Neural cell (in vitro differentiated cells): ENCODE measurements at regions not wholly inside any gene's neighbourhood (a gene's known extent, or its start where the extent isn't known, plus 50 kb on each side); places are given as distances from the start of the nearest gene placed in this dataset.
"Not testable (repeated sequence)": the region's sequence is repeated elsewhere in the genome, so short reads cannot be mapped to it uniquely, and the experiment has no call there.

Experiments used
- H2AFZ ChIP-seq: fragments of 200-600, 300-800 bp; sonication (generic), shearing (Covaris generic); 2 replicates; pipeline ENCODE4 v1.6.0; 2014; ENCODE audit warnings: low read depth, mild to moderate bottlenecking, antibody characterized with exemption, low read length, moderate library complexity
- H3F3A ChIP-seq: fragments of 200-600 bp; shearing (Covaris generic); 2 replicates; pipeline ENCODE4 v1.6.1; 2016; ENCODE audit warnings: mild to moderate bottlenecking, moderate library complexity, mixed read lengths, antibody characterized with exemption, low read length; ENCODE audit not compliant: insufficient read depth, poor library complexity, severe bottlenecking
- H3K27ac ChIP-seq: fragments of 200-600, 300-800 bp; sonication (generic), shearing (Covaris generic); 2 replicates; pipeline ENCODE4 v1.5.1; 2014; ENCODE audit warnings: mild to moderate bottlenecking, low read length, moderate library complexity
- H3K27me3 ChIP-seq: fragments of 300-800, 200-600 bp; sonication (generic), shearing (Covaris generic); 2 replicates; pipeline ENCODE4 v1.6.0; 2014; ENCODE audit warnings: mild to moderate bottlenecking, low read depth, low read length, moderate library complexity; ENCODE audit not compliant: insufficient read depth
- H3K36me3 ChIP-seq: fragments of 300-800, 200-600 bp; sonication (generic), shearing (Covaris generic); 2 replicates; pipeline ENCODE4 v1.5.1; 2014; ENCODE audit warnings: mild to moderate bottlenecking, antibody characterized with exemption, low read length, moderate library complexity; ENCODE audit not compliant: insufficient read depth
- H3K4me2 ChIP-seq: fragments of 300-800, 200-600 bp; sonication (generic), shearing (Covaris generic); 2 replicates; pipeline ENCODE4 v1.6.0; 2014; ENCODE audit warnings: mild to moderate bottlenecking, low read length
- H3K4me3 ChIP-seq: fragments of 300-800, 200-600 bp; sonication (generic), shearing (Covaris generic); 2 replicates; pipeline ENCODE4 v1.5.1; 2014; ENCODE audit warnings: mild to moderate bottlenecking, low read length, moderate library complexity
- H3K79me2 ChIP-seq: fragments of 200-600 bp; shearing (Covaris generic); replicated peaks from 2 replicates; pipeline ENCODE4 v1.6.0; 2014; ENCODE audit warnings: mild to moderate bottlenecking, low read length, moderate library complexity; ENCODE audit not compliant: insufficient read depth
- H3K9ac ChIP-seq: fragments of 300-800, 200-600 bp; sonication (generic), shearing (Covaris generic); 2 replicates; pipeline ENCODE4 v1.6.1; 2016; ENCODE audit warnings: mild to moderate bottlenecking, low read length, mixed read lengths
- H3K9me2 ChIP-seq: fragments of 200-600 bp; shearing (Covaris generic); 2 replicates; pipeline ENCODE4 v1.6.1; 2016; ENCODE audit warnings: mild to moderate bottlenecking, low read length, mixed read lengths; ENCODE audit not compliant: insufficient read depth
- H3K9me3 ChIP-seq: fragments of 200-600, 300-800 bp; sonication (generic), shearing (Covaris generic); 2 replicates; pipeline ENCODE4 v1.6.1; 2016; ENCODE audit warnings: mild to moderate bottlenecking, mixed run types, low read length, moderate library complexity, mixed read lengths
- H4K20me1 ChIP-seq: fragments of 200-600 bp; shearing (Covaris generic); 2 replicates; pipeline ENCODE4 v1.6.1; 2016; ENCODE audit warnings: mild to moderate bottlenecking, mixed run types; ENCODE audit not compliant: insufficient read depth
- CTCF ChIP-seq: fragments of 450-650 bp; IDR thresholded peaks from 2 replicates; pipeline ENCODE4 v1.5.1; 2014; ENCODE audit warnings: antibody characterized with exemption, mild to moderate bottlenecking, moderate library complexity; ENCODE audit not compliant: poor library complexity, severe bottlenecking
- EP300 ChIP-seq: fragments of 450-650 bp; conservative IDR thresholded peaks from 2 replicates; pipeline ENCODE4 v1.6.1; 2014; ENCODE audit warnings: antibody characterized with exemption, mild to moderate bottlenecking, moderate library complexity; ENCODE audit not compliant: poor library complexity, severe bottlenecking
- EZH2 ChIP-seq: fragments of 200-600, 300-800 bp; shearing (Covaris generic), sonication (generic); IDR thresholded peaks from 2 replicates; pipeline ENCODE4 v1.6.1; 2014; ENCODE audit warnings: antibody characterized with exemption, low read length, borderline replicate concordance, mild to moderate bottlenecking; ENCODE audit not compliant: insufficient read depth, poor library complexity, severe bottlenecking
- MXI1 ChIP-seq: fragments of 450-650 bp; conservative IDR thresholded peaks from 2 replicates; pipeline ENCODE4 v1.6.1; 2014; ENCODE audit warnings: antibody characterized with exemption, mild to moderate bottlenecking; ENCODE audit not compliant: poor library complexity, severe bottlenecking
- POLR2AphosphoS5 ChIP-seq: IDR thresholded peaks from 2 replicates; pipeline ENCODE4 v1.6.1; 2012
- RAD21 ChIP-seq: fragments of 450-650 bp; conservative IDR thresholded peaks from 2 replicates; pipeline ENCODE4 v1.6.1; 2014; ENCODE audit warnings: antibody characterized with exemption, mild to moderate bottlenecking, moderate library complexity
- SMC3 ChIP-seq: fragments of 450-650 bp; conservative IDR thresholded peaks from 2 replicates; pipeline ENCODE4 v1.6.1; 2014; ENCODE audit warnings: antibody characterized with exemption, mild to moderate bottlenecking, moderate library complexity; ENCODE audit not compliant: poor library complexity
- TAF1 ChIP-seq: IDR thresholded peaks from 2 replicates; pipeline ENCODE4 v1.6.1; 2012; ENCODE audit warnings: low read depth

- H3K27ac ChIP-seq: no peak overlapping the region
- no peaks in the 10 kb centered on the region for H3K9me3 ChIP-seq
Measured at GRCh38 chr4:181810711-181811110, 432.5 kb upstream of the TENM3 start.

DNA sequence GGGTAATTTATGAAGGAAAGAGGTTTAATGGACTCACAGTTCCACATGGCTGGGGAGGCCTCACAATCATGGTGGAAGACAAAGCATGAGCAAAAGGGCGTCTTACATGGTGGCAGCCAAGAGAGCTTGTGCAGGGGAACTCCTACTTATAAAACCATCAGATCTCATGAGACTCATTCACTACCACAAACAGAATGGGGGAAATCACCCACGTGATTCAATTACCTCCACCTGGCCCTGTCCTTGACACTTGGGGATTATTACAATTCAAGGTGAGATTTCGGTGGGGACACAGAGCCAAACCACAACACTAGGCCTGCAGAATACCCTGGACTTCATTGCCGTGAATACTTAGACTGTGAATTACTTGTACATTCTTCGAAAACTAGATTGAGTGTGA is 431.7 kb upstream of the TENM3 start:
- H3K4me3 ChIP-seq, H3K9me2 ChIP-seq, H3K4me2 ChIP-seq, H3F3A ChIP-seq, H3K9ac ChIP-seq, H3K36me3 ChIP-seq, H3K79me2 ChIP-seq, H2AFZ ChIP-seq, H3K27ac ChIP-seq, H3K27me3 ChIP-seq, H3K9me3 ChIP-seq, H4K20me1 ChIP-seq: not testable (repeated sequence)

More at GRCh38 chr4:181810711-181811110, 432.5 kb upstream of the TENM3 start:
- H2AFZ ChIP-seq: no peak overlapping the region
- H3K4me2 ChIP-seq: no peak overlapping the region
- TF ChIP-seq EP300 (no peak), CTCF (no peak), MXI1 (no peak), TAF1 (no peak), SMC3 (no peak)
- H3K27me3 ChIP-seq: no peaks in the 10 kb centered on the region
- no peaks in the 10 kb centered on the region for H4K20me1 ChIP-seq
- no peaks in the 10 kb centered on the region for H3F3A ChIP-seq
- H3K9me2 ChIP-seq: no peaks in the 10 kb centered on the region
- no peak overlapping the region for H3K9ac ChIP-seq
- H3K36me3 ChIP-seq: no peaks in the 10 kb centered on the region
- no peak overlapping the region for H3K4me3 ChIP-seq
- no peaks in the 10 kb centered on the region for H3K79me2 ChIP-seq

DNA sequence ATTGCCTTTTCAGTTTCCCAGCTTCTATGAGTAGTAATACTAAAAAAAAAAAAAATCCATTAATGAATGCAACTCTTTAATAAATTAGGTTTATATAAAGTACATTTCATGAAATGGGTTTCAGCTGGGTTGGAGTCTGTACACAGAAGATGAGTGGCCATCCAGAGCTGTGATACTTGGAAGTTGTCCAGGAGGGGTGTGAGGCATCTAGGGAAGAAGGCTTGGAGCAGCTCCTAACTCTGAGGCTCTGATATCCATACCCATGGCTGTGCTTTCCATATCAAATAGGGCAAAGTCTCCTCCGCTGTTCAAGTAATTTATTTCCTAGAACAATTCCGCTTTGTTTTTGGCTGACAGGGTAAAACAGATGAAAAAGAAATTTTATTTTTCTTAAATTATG is 423.3 kb upstream of the TENM3 start:
- no peaks in the 10 kb centered on the region for H4K20me1 ChIP-seq
- no peaks in the 10 kb centered on the region for H3K9me3 ChIP-seq
- no peak overlapping the region for H2AFZ ChIP-seq
- no peaks in the 10 kb centered on the region for H3F3A ChIP-seq
- H3K4me3 ChIP-seq: no peak overlapping the region
- H3K27ac ChIP-seq: no peak overlapping the region
- no peaks in the 10 kb centered on the region for H3K79me2 ChIP-seq
- H3K4me2 ChIP-seq: no peak overlapping the region
- H3K27me3 ChIP-seq: no peaks in the 10 kb centered on the region
- no peaks in the 10 kb centered on the region for H3K9me2 ChIP-seq
- no peak overlapping the region for H3K9ac ChIP-seq
- H3K36me3 ChIP-seq: no peaks in the 10 kb centered on the region
- no peak for TF ChIP-seq MXI1
- TF ChIP-seq TAF1: no peak
- TF ChIP-seq EP300: no peak
- no peak for TF ChIP-seq RAD21
- TF ChIP-seq POLR2AphosphoS5: no peak
- TF ChIP-seq CTCF: no peak
- TF ChIP-seq EZH2: no peak
